ENCODE measurements at regions not wholly inside any gene's neighbourhood (a gene's known extent, or its start where the extent isn't known, plus 50 kb on each side); places are given as distances from the start of the nearest gene placed in this dataset.

GRCh38 chr15:98025237-98025636, 64.7 kb downstream of the ARRDC4 start:
- ChIA-PET POLR2A (interaction anchor here (0.6 to 3.6 kb wide), 4 partner anchors 10 to 163 kb away, joined by 3 to 19 read pairs (median 5); no protein-coding TSS in a partner anchor), CTCF (interaction anchor here (0.8 kb wide), 2 partner anchors 29 to 58 kb away, joined by 3 to 5 read pairs; no protein-coding TSS in a partner anchor)
- H3K36me3 Mint-ChIP-seq (ENCODE audit: insufficient read depth, unreplicated experiment), result no peaks in the 10 kb centered on the region
- no peaks in the 10 kb centered on the region for H3K9me3 Mint-ChIP-seq (ENCODE audit: unreplicated experiment)
- H3K4me3 Mint-ChIP-seq (ENCODE audit: unreplicated experiment), result no peak overlapping the region
- TF ChIP-seq CTCF (IDR thresholded peaks at IDR 0.05; ENCODE audit: unreplicated experiment), result no peak
- peaks cover 17% of the 10 kb centered on the region for H3K4me1 Mint-ChIP-seq (ENCODE audit: insufficient read depth, unreplicated experiment)
- BruUV-seq (replicated peaks), result no TSS peak
- intact Hi-C loops (cut with micrococcal nuclease), result loop anchor here (2.0 kb wide), 1 partner anchor 64 kb away; the partner anchor contains the start of gene ARRDC4
- no peaks in the 10 kb centered on the region for H3K27me3 Mint-ChIP-seq (ENCODE audit: insufficient read depth, unreplicated experiment)
- no peak overlapping the region for H3K27ac Mint-ChIP-seq (ENCODE audit: low read depth, unreplicated experiment)
- DNase-seq (ENCODE audit: unreplicated experiment), result peak; percentile 56

DNA sequence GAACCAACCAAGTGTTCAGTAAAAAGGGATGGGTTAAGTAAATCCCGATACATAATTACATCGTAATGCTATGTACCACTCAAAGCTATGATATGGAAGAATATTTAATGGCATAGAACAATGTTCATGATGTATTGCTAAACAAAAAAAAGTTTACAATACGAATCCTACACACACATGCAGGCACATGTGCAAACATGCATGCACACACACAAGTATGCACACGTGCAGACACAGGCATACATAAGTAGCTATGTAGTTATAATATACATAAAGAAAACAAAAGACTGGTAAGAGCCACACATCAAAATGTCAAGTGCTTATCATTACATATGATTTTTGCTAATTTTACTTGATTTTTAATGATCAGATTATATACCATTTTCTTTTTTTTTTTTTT, 74.2 kb downstream of the ARRDC4 start:
- ChIA-PET CTCF (interaction anchor here (0.6 to 1.9 kb wide), 4 partner anchors 17 to 1771 kb away, joined by 3 to 9 read pairs (median 3); no protein-coding TSS in a partner anchor), POLR2A (interaction anchor here (0.6 to 5.1 kb wide), 7 partner anchors 9 to 1076 kb away, joined by 3 to 45 read pairs (median 12); no protein-coding TSS in a partner anchor)

GRCh38 chr15:98035134-98035533, 74.6 kb downstream of the ARRDC4 start:
- no peaks in the 10 kb centered on the region for H3K36me3 Mint-ChIP-seq (ENCODE audit: insufficient read depth, unreplicated experiment)
- POLR2A ChIA-PET, result interaction anchor here (0.7 to 5.1 kb wide), 17 partner anchors 10 to 1076 kb away, joined by 3 to 45 read pairs (median 5); partner anchors contain the start of gene ARRDC4

More for the DNA sequence above, 74.2 kb downstream of the ARRDC4 start:
- H3K4me3 Mint-ChIP-seq (ENCODE audit: unreplicated experiment), result no peak overlapping the region
- intact Hi-C loops (cut with micrococcal nuclease), result loop anchor here (5.0 kb wide), 1 partner anchor 37 kb away; no protein-coding TSS in a partner anchor
- TF ChIP-seq CTCF (IDR thresholded peaks at IDR 0.05; ENCODE audit: unreplicated experiment), result no peak
- peak overlapping the region; percentile 83 for H3K27ac Mint-ChIP-seq (ENCODE audit: low read depth, unreplicated experiment)
- no TSS peak for BruUV-seq (replicated peaks)
- no peaks in the 10 kb centered on the region for H3K27me3 Mint-ChIP-seq (ENCODE audit: insufficient read depth, unreplicated experiment)
- no peaks in the 10 kb centered on the region for H3K36me3 Mint-ChIP-seq (ENCODE audit: insufficient read depth, unreplicated experiment)
- H3K4me1 Mint-ChIP-seq (ENCODE audit: insufficient read depth, unreplicated experiment), result peaks cover 13% of the 10 kb centered on the region
- no peaks in the 10 kb centered on the region for H3K9me3 Mint-ChIP-seq (ENCODE audit: unreplicated experiment)
- DNase-seq (ENCODE audit: unreplicated experiment), result no peak

More at GRCh38 chr15:98035134-98035533, 74.6 kb downstream of the ARRDC4 start:
- CTCF ChIA-PET, result interaction anchor here (0.5 to 1.9 kb wide), 6 partner anchors 10 to 1704 kb away, joined by 3 to 9 read pairs (median 3); no protein-coding TSS in a partner anchor
- Mint-ChIP-seq H3K4me1 (ENCODE audit: insufficient read depth, unreplicated experiment) (peaks cover 13% of the 10 kb centered on the region), H3K27ac (ENCODE audit: low read depth, unreplicated experiment) (peak overlapping the region; percentile 83), H3K27me3 (ENCODE audit: insufficient read depth, unreplicated experiment) (no peaks in the 10 kb centered on the region), H3K4me3 (ENCODE audit: unreplicated experiment) (peak overlapping the region; percentile 38), H3K9me3 (ENCODE audit: unreplicated experiment) (no peaks in the 10 kb centered on the region)
- no peak for TF ChIP-seq CTCF (IDR thresholded peaks at IDR 0.05; ENCODE audit: unreplicated experiment)
- no peak for DNase-seq (ENCODE audit: unreplicated experiment)
- BruUV-seq (replicated peaks), result no TSS peak
- intact Hi-C loops (cut with micrococcal nuclease), result loop anchor here (5.0 kb wide), 1 partner anchor 38 kb away; no protein-coding TSS in a partner anchor
